ENCODE measurements at regions not wholly inside any gene's neighbourhood (a gene's known extent, or its start where the extent isn't known, plus 50 kb on each side); places are given as distances from the start of the nearest gene placed in this dataset.
A peak's percentile ranks its signal among the peaks of the same experiment; 100 is the strongest.

GRCh38 chrX:40153345-40154249 is 55.8 kb upstream of the BCOR start:
- Histone ChIP-seq H3K27me3 (peaks cover 0 to 21% (median 0%) of the 10 kb centered on the region in 4 donors), H3K4me1 (peaks cover 26 to 66% (median 48%) of the 10 kb centered on the region in 4 donors), H3K9me3 (no peaks in the 10 kb centered on the region), H3K27ac (replicated peaks in 1 of 4) (peak overlapping the region; percentile 71 to 81 (median 76)), H3K4me3 (peak overlapping the region; percentile 53 to 62 (median 55)), H3K36me3 (no peaks in the 10 kb centered on the region)
- TF ChIP-seq POLR2A (IDR thresholded peaks at IDR 0.05; ENCODE audit: low read depth), result no peak
- TF ChIP-seq EP300 (IDR thresholded peaks at IDR 0.05), result no peak
- peak in 2 of 3 experiments; percentile 11 to 20 for TF ChIP-seq CTCF (IDR thresholded peaks at IDR 0.05)
- no peak for DNase-seq (ENCODE audit: extremely low spot score)
- WGBS, result under 1% methylated on average over 24 of the region's 70 CpGs
- intact Hi-C loops (cut with DNase I), result loop anchor here (5.0 to 10.0 kb wide), 2 partner anchors 46 to 339 kb away; no protein-coding TSS in a partner anchor

GRCh38 chrX:40152741-40153344 is 55.1 kb upstream of the BCOR start:
- Histone ChIP-seq H3K36me3 (no peaks in the 10 kb centered on the region), H3K9me3 (no peaks in the 10 kb centered on the region), H3K4me1 (peaks cover 32 to 66% (median 49%) of the 10 kb centered on the region in 4 donors), H3K27ac (replicated peaks in 1 of 4) (peak overlapping the region; percentile 71 to 81 (median 76)), H3K27me3 (peaks cover 0 to 22% (median 0%) of the 10 kb centered on the region in 4 donors), H3K4me3 (peak overlapping the region; percentile 53 to 62 (median 55))
- intact Hi-C loops (cut with DNase I), result loop anchor here (5.0 to 10.0 kb wide), 2 partner anchors 46 to 338 kb away; no protein-coding TSS in a partner anchor
- DNase-seq (ENCODE audit: extremely low spot score), result no peak
- WGBS, result under 1% methylated on average over 23 of the region's 47 CpGs
- no peak for TF ChIP-seq CTCF (IDR thresholded peaks at IDR 0.05)

- no peak for DNase-seq (ENCODE audit: extremely low spot score)
- WGBS, result 47% methylated on average over 11 of the region's 42 CpGs
- Histone ChIP-seq H3K27me3 (peaks cover 0 to 28% (median 0%) of the 10 kb centered on the region in 4 donors), H3K4me3 (peak overlapping the region; percentile 53 to 62 (median 55)), H3K27ac (replicated peaks in 1 of 4) (peak overlapping the region; percentile 71 to 81 (median 76)), H3K4me1 (peaks cover 32 to 69% (median 47%) of the 10 kb centered on the region in 4 donors), H3K9me3 (no peaks in the 10 kb centered on the region), H3K36me3 (no peaks in the 10 kb centered on the region)
- intact Hi-C loops (cut with DNase I), result loop anchor here (5.0 to 10.0 kb wide), 2 partner anchors 45 to 337 kb away; no protein-coding TSS in a partner anchor
- TF ChIP-seq POLR2AphosphoS5 (IDR thresholded peaks at IDR 0.05) (no peak), CTCF (IDR thresholded peaks at IDR 0.05) (no peak), POLR2A (IDR thresholded peaks at IDR 0.05; ENCODE audit: low read depth) (no peak), EP300 (IDR thresholded peaks at IDR 0.05) (no peak)
Observed at GRCh38 chrX:40152173-40152711, 54.5 kb upstream of the BCOR start.

- WGBS, result 65% methylated on average over 40 of the region's 60 CpGs
- intact Hi-C loops (cut with DNase I), result loop anchor here (5.0 to 10.0 kb wide), 2 partner anchors 44 to 337 kb away; no protein-coding TSS in a partner anchor
- Histone ChIP-seq H3K4me3 (peak overlapping the region in 1 of 4 donors; percentile 53), H3K27me3 (peaks cover 0 to 33% (median 1%) of the 10 kb centered on the region in 4 donors), H3K36me3 (no peaks in the 10 kb centered on the region), H3K27ac (replicated peaks in 1 of 4) (peak overlapping the region in 1 of 4 donors; percentile 81), H3K4me1 (peaks cover 38 to 76% (median 52%) of the 10 kb centered on the region in 4 donors), H3K9me3 (no peaks in the 10 kb centered on the region)
- DNase-seq (ENCODE audit: extremely low spot score), result no peak
- TF ChIP-seq POLR2A (IDR thresholded peaks at IDR 0.05; ENCODE audit: low read depth) (no peak), POLR2AphosphoS5 (IDR thresholded peaks at IDR 0.05) (no peak), EP300 (IDR thresholded peaks at IDR 0.05) (no peak), CTCF (IDR thresholded peaks at IDR 0.05) (no peak)
Observed at GRCh38 chrX:40151211-40152172, 53.7 kb upstream of the BCOR start.

All from esophagus muscularis mucosa (tissue), 4 donors.